Heart left ventricle (tissue), 16 donors: ENCODE measurements at regions not wholly inside any gene's neighbourhood (a gene's known extent, or its start where the extent isn't known, plus 50 kb on each side); places are given as distances from the start of the nearest gene placed in this dataset.
A peak's percentile ranks its signal among the peaks of the same experiment; 100 is the strongest.

ENCODE experiments used
- ATAC-seq, 4 donors: fragments of 200-7000 bp; cut with Tn5 transposase; one replicate each; pipeline ENCODE4 v1.9.1; 2020 to 2022; ENCODE audit warnings: moderate library complexity in 4 of 4, mild to moderate bottlenecking in 3 of 4, moderate number of reproducible peaks in 1 of 4
- DNase-seq, 5 donors: peaks; one replicate each; pipeline ENCODE4 v3.0.0-alpha.2; 2020
- H3K27ac ChIP-seq, 12 donors: fragments of 200-600 bp; sonication (generic) in 4 of 12; one replicate each; pipeline versions ENCODE4 v1.5.0 to v1.8.0; 2016 to 2022; ENCODE audit warnings: mild to moderate bottlenecking in 2 of 12
- H3K27me3 ChIP-seq, 9 donors: fragments of 200-600 bp; sonication (generic) in 2 of 9; one replicate each; pipeline versions ENCODE4 v1.5.1 to v1.8.0; 2016 to 2022; ENCODE audit warnings: mild to moderate bottlenecking in 3 of 9
- H3K36me3 ChIP-seq, 9 donors: fragments of 200-600 bp; sonication (generic) in 2 of 9; one replicate each; pipeline versions ENCODE4 v1.5.0 to v1.8.0; 2018 to 2022; ENCODE audit warnings: mild to moderate bottlenecking in 2 of 9
- H3K4me1 ChIP-seq, 12 donors: fragments of 200-600 bp; sonication (generic) in 4 of 12; one replicate each; pipeline versions ENCODE4 v1.5.0 to v1.8.0; 2016 to 2022; ENCODE audit warnings: mild to moderate bottlenecking in 3 of 12
- H3K4me3 ChIP-seq, 12 donors: fragments of 200-600 bp; sonication (generic) in 4 of 12; one replicate each; pipeline versions ENCODE4 v1.5.0 to v1.8.0; 2017 to 2022; ENCODE audit warnings: mild to moderate bottlenecking in 9 of 12, moderate library complexity in 4 of 12
- H3K9me3 ChIP-seq, 12 donors: fragments of 200-600 bp; sonication (generic) in 4 of 12; one replicate each; pipeline versions ENCODE4 v1.5.0 to v1.8.0; 2016 to 2022; ENCODE audit warnings: mild to moderate bottlenecking in 1 of 12
- CTCF ChIP-seq, 12 donors: fragments of 200-600 bp; sonication (generic) in 4 of 12; IDR thresholded peaks; one replicate each; pipeline versions ENCODE4 v1.5.0 to v1.8.0; 2018 to 2022; ENCODE audit warnings: antibody characterized with exemption in 12 of 12, mild to moderate bottlenecking in 5 of 12
- POLR2A ChIP-seq, 2 donors: fragments of 450-650 bp; IDR thresholded peaks; one replicate each; pipeline ENCODE4 v1.6.1; 2017; ENCODE audit warnings: antibody characterized with exemption in 2 of 2, mild to moderate bottlenecking in 2 of 2, moderate library complexity in 2 of 2
- WGBS, 4 donors: extraction: QIAGEN DNeasy Blood & Tissue Kit in 2 of 4; methylation state at CpG; one replicate each; pipeline versions ENCODE4 v1.1.5 to v1.1.7; 2013 to 2018; 5-methylcytosine and 5-hydroxymethylcytosine counted together
- intact Hi-C, 10 donors: fragments of 100-400 bp; cut with DNase I; formaldehyde crosslinking; loops; one replicate each; pipeline versions ENCODE4 v1.11.1 to v1.14.2; 2022
- donor health status: ischemic (EF 13 %, LVEDD 7.1; RV severe dilation, severe dysfunction).
- donor health status: healthy with polysubstance abuse.
- donor health status: DM: no; HTN: yes; CAD: no.
- donor health status: DM: no; HTN: no; CAD: no.
- donor health status: ischemic (EF 25% LVEDD 6.9; RV normal size, moderate dysfunction).
- donor health status: ischemic (EF 25% LVEDD 5.7; RV mildly dilated, moderate dysfunction).
- donor health status: healthy.
- donor health status: DM: yes; HTN: yes; CAD: no.
- donor health status: ischemic (EF 35%, LVEDD 5.7; RV mildly dilated, moderate dysfunction).
- donor health status: nonischemic (EF 11% LVEDD 7.7; RV severe dilation, severe dysfunction).
- donor health status: DM: yes; HTN: yes; CAD: no.
- donor health status: PGD.
- donor health status: ischemic (EF 29% LVEDD 5.4; RV normal size, mild dysfunction).
- donor health status: nonischemic (EF 23%, LVEDD 6.1; RV moderate dilation, normal function).

GRCh38 chr5:169426784-169427183 is 125.8 kb upstream of the SLIT3 start:
- Histone ChIP-seq H3K36me3 (no peaks in the 10 kb centered on the region), H3K9me3 (peaks cover 0 to 4% (median 0%) of the 10 kb centered on the region in 12 donors), H3K27me3 (no peaks in the 10 kb centered on the region), H3K27ac (no peak overlapping the region), H3K4me3 (no peak overlapping the region), H3K4me1 (peaks cover 0 to 16% (median 0%) of the 10 kb centered on the region in 12 donors)
- WGBS, 4 donors = 75 to 87% (median 85%) methylated on average over 6 of the region's 6 CpGs
- intact Hi-C loops = no loop called here
- ATAC-seq (no peak), DNase-seq (no peak)
- no peak for TF ChIP-seq CTCF (IDR thresholded peaks at IDR 0.05)
- TF ChIP-seq POLR2A (IDR thresholded peaks at IDR 0.05) = no peak

GRCh38 chr5:169424670-169425378 is 123.9 kb upstream of the SLIT3 start:
- H3K9me3 ChIP-seq = peaks cover 0 to 4% (median 0%) of the 10 kb centered on the region in 12 donors
- no peaks in the 10 kb centered on the region for H3K27me3 ChIP-seq
- ATAC-seq (peak in 2 of 4 donors; percentile 55 to 60), DNase-seq (no peak)
- no peak overlapping the region for H3K4me3 ChIP-seq
- intact Hi-C loops = no loop called here
- no peaks in the 10 kb centered on the region for H3K36me3 ChIP-seq
- TF ChIP-seq CTCF (IDR thresholded peaks at IDR 0.05) = no peak
- TF ChIP-seq POLR2A (IDR thresholded peaks at IDR 0.05) = no peak
- H3K4me1 ChIP-seq = peaks cover 0 to 9% (median 0%) of the 10 kb centered on the region in 12 donors
- 57 to 79% (median 71%) methylated on average over 4 of the region's 4 CpGs for WGBS, 4 donors
- H3K27ac ChIP-seq = no peak overlapping the region

- intact Hi-C loops = no loop called here
- DNase-seq = no peak
- H3K9me3 ChIP-seq = peaks cover 0 to 4% (median 0%) of the 10 kb centered on the region in 12 donors
- no peaks in the 10 kb centered on the region for H3K36me3 ChIP-seq
- ATAC-seq = no peak
- 67 to 81% (median 69%) methylated on average over 2 of the region's 2 CpGs for WGBS, 4 donors
- no peak overlapping the region for H3K27ac ChIP-seq
- TF ChIP-seq POLR2A (IDR thresholded peaks at IDR 0.05) = no peak
- no peak for TF ChIP-seq CTCF (IDR thresholded peaks at IDR 0.05)
- H3K4me1 ChIP-seq = peaks cover 0 to 9% (median 0%) of the 10 kb centered on the region in 12 donors
- H3K4me3 ChIP-seq = no peak overlapping the region
- H3K27me3 ChIP-seq = no peaks in the 10 kb centered on the region
These were observed 123.3 kb upstream of the SLIT3 start for GRCh38 chr5:169424279-169424655.

DNA sequence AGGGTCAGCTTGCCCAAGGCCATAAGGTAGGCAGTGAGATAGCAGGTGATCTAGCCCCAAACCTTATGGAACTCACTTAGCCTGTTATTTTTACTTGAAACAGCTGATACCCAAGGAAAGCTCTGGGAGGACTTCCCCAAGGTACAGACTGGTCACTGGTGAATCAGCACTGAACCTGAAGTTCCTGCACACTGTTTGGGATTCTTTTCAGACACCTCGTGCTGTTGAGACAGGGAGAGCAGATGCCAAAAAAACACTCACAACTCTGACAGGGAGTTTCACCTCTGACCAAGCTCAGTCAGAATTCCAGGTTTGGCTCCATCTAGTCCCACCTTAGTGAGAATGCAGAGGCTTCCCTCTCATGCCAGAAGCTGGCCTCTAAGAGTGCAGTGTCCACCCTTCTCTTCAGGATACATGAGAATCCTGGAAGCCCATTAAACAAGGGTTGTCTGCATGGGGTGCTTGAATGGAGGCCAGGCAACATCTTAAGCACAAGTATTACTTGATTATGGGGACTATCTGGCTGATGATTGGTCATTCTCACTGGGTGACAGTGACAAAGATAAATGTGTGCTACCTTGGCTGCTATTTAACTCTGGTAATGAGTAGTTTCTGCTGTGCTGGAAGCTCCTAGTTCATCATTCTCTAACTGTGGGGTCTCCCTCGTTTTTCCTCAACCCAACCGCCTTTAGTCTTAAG is 122.8 kb upstream of the SLIT3 start:
- intact Hi-C loops = no loop called here
- Histone ChIP-seq H3K4me1 (peaks cover 0 to 9% (median 0%) of the 10 kb centered on the region in 12 donors), H3K27ac (no peak overlapping the region), H3K4me3 (no peak overlapping the region), H3K9me3 (peaks cover 0 to 4% (median 0%) of the 10 kb centered on the region in 12 donors), H3K36me3 (no peaks in the 10 kb centered on the region), H3K27me3 (no peaks in the 10 kb centered on the region)
- 58 to 71% (median 67%) methylated on average over 3 of the region's 3 CpGs for WGBS, 4 donors
- peak; percentile 60 to 84 (median 67) for ATAC-seq
- DNase-seq = no peak
- TF ChIP-seq CTCF (IDR thresholded peaks at IDR 0.05) (no peak), POLR2A (IDR thresholded peaks at IDR 0.05) (no peak)
